H9 (cell line): ENCODE measurements at regions not wholly inside any gene's neighbourhood (a gene's known extent, or its start where the extent isn't known, plus 50 kb on each side); places are given as distances from the start of the nearest gene placed in this dataset.

ENCODE experiments used
- DNase-seq: peaks from one replicate; pipeline ENCODE4 v3.0.0-alpha.2; 2017
- H2AFZ ChIP-seq: one replicate; pipeline ENCODE4 v1.6.1; 2013; ENCODE audit warnings: mild to moderate bottlenecking, low read length, control low read depth, moderate library complexity
- H2AK5ac ChIP-seq: 2 replicates; pipeline ENCODE4 v1.6.1; 2013; ENCODE audit warnings: low read length, control low read depth, mixed read lengths; ENCODE audit not compliant: insufficient read length
- H2BK120ac ChIP-seq: one replicate; pipeline ENCODE4 v1.6.1; 2013; ENCODE audit warnings: low read depth, mild to moderate bottlenecking, low read length, control low read depth, inconsistent platforms; ENCODE audit not compliant: poor library complexity, severe bottlenecking
- H2BK12ac ChIP-seq: 2 replicates; pipeline ENCODE4 v1.6.1; 2013; ENCODE audit warnings: low read length, control low read depth, mixed read lengths, low read depth; ENCODE audit not compliant: insufficient read length
- H2BK15ac ChIP-seq: 2 replicates; pipeline ENCODE4 v1.6.1; 2013; ENCODE audit warnings: low read depth, low read length, control low read depth
- H2BK20ac ChIP-seq: one replicate; pipeline ENCODE4 v1.6.1; 2013; ENCODE audit warnings: low read depth, mild to moderate bottlenecking, low read length, control low read depth, inconsistent platforms; ENCODE audit not compliant: poor library complexity, severe bottlenecking
- H2BK5ac ChIP-seq: 2 replicates; pipeline ENCODE4 v1.6.1; 2013; ENCODE audit warnings: low read length, control low read depth, mixed read lengths; ENCODE audit not compliant: insufficient read length
- H3K14ac ChIP-seq: 2 replicates; pipeline ENCODE4 v1.6.1; 2013; ENCODE audit warnings: low read length, control low read depth; ENCODE audit not compliant: insufficient read depth
- H3K18ac ChIP-seq: 2 replicates; pipeline ENCODE4 v1.6.1; 2013; ENCODE audit warnings: low read depth, mild to moderate bottlenecking, mixed read lengths, low read length, control low read depth; ENCODE audit not compliant: insufficient read length
- H3K23ac ChIP-seq: 2 replicates; pipeline ENCODE4 v1.6.1; 2013; ENCODE audit warnings: low read length, control low read depth, mixed read lengths, low read depth; ENCODE audit not compliant: insufficient read length
- H3K23me2 ChIP-seq: 2 replicates; pipeline ENCODE4 v1.6.1; 2013; ENCODE audit warnings: low read depth, mild to moderate bottlenecking, mixed read lengths, low read length, control low read depth; ENCODE audit not compliant: insufficient read length, poor library complexity, severe bottlenecking
- H3K27ac ChIP-seq: 2 replicates; pipeline ENCODE4 v1.5.1; 2013; ENCODE audit warnings: low read length, control low read depth, mixed read lengths, low read depth; ENCODE audit not compliant: insufficient read length
- H3K27me3 ChIP-seq: 2 replicates; pipeline ENCODE4 v1.6.1; 2013; ENCODE audit warnings: low read length, control low read depth, inconsistent platforms; ENCODE audit not compliant: insufficient read depth
- H3K4ac ChIP-seq: 2 replicates; pipeline ENCODE4 v1.6.1; 2013; ENCODE audit warnings: low read depth, mild to moderate bottlenecking, control low read depth, inconsistent platforms, low read length, moderate library complexity
- H3K4me1 ChIP-seq: 2 replicates; pipeline ENCODE4 v1.6.1; 2013; ENCODE audit warnings: low read length, control low read depth, inconsistent platforms; ENCODE audit not compliant: insufficient read depth
- H3K4me2 ChIP-seq: 2 replicates; pipeline ENCODE4 v1.6.1; 2013; ENCODE audit warnings: low read length, control low read depth, mixed read lengths; ENCODE audit not compliant: insufficient read length, insufficient read depth
- H3K56ac ChIP-seq: 2 replicates; pipeline ENCODE4 v1.6.1; 2013; ENCODE audit warnings: low read depth, mild to moderate bottlenecking, mixed read lengths, low read length, control low read depth; ENCODE audit not compliant: insufficient read length
- H3K79me1 ChIP-seq: 2 replicates; pipeline ENCODE4 v1.6.1; 2013; ENCODE audit warnings: low read depth, mild to moderate bottlenecking, moderate library complexity, low read length, control low read depth, inconsistent platforms; ENCODE audit not compliant: insufficient read depth, poor library complexity, severe bottlenecking
- H3K79me2 ChIP-seq: 2 replicates; pipeline ENCODE4 v1.6.1; 2013; ENCODE audit warnings: low read length, control low read depth, inconsistent platforms; ENCODE audit not compliant: insufficient read depth
- H3K9ac ChIP-seq: 2 replicates; pipeline ENCODE4 v1.6.1; 2013; ENCODE audit warnings: low read length, control low read depth, mixed read lengths; ENCODE audit not compliant: insufficient read length; ENCODE audit errors: extremely low read depth
- H3K9me3 ChIP-seq: one replicate; pipeline ENCODE4 v1.6.1; 2013; ENCODE audit warnings: low read depth, low read length, inconsistent platforms; ENCODE audit not compliant: control insufficient read depth
- H3T11ph ChIP-seq: one replicate; pipeline ENCODE4 v1.6.1; 2013; ENCODE audit warnings: mild to moderate bottlenecking, low read length, control low read depth, inconsistent platforms
- H4K20me1 ChIP-seq: one replicate; pipeline ENCODE4 v1.6.1; 2013; ENCODE audit not compliant: control insufficient read depth, insufficient read length, insufficient read depth
- H4K5ac ChIP-seq: 2 replicates; pipeline ENCODE4 v1.6.1; 2013; ENCODE audit warnings: low read depth, mild to moderate bottlenecking, mixed read lengths, low read length, control low read depth; ENCODE audit not compliant: insufficient read length
- H4K8ac ChIP-seq: replicated peaks from 2 replicates; pipeline ENCODE4 v1.6.1; 2013; ENCODE audit warnings: low read length, control low read depth, mixed read lengths, low read depth; ENCODE audit not compliant: insufficient read length
- H4K91ac ChIP-seq: 2 replicates; pipeline ENCODE4 v1.6.1; 2013; ENCODE audit warnings: low read depth, mild to moderate bottlenecking, moderate library complexity, mixed read lengths, low read length, control low read depth; ENCODE audit not compliant: insufficient read length
- H3K27ac Mint-ChIP-seq, 3 experiments: 2 replicates in 2 of 3; 3 replicates in 1 of 3; pipeline ENCODE4 v1.8.0; 2020 to 2021; ENCODE audit warnings: mixed read lengths in 3 of 3, mild to moderate bottlenecking in 1 of 3, moderate library complexity in 1 of 3
- H3K27me3 Mint-ChIP-seq: 2 replicates; pipeline ENCODE4 v1.8.0; 2021; ENCODE audit warnings: low read depth, mild to moderate bottlenecking, moderate library complexity, mixed read lengths
- H3K36me3 Mint-ChIP-seq, 3 experiments: 2 replicates in 2 of 3; 3 replicates in 1 of 3; pipeline ENCODE4 v1.8.0; 2020 to 2021; ENCODE audit warnings: low read depth in 3 of 3, mixed read lengths in 3 of 3; ENCODE audit not compliant: insufficient read depth in 1 of 3
- H3K4me1 Mint-ChIP-seq, 2 experiments: 2 replicates each; pipeline ENCODE4 v1.8.0; 2020; ENCODE audit warnings: mixed read lengths in 2 of 2
- H3K4me3 Mint-ChIP-seq, 2 experiments: 2 replicates in 1 of 2; 3 replicates in 1 of 2; pipeline ENCODE4 v1.8.0; 2020 to 2021; ENCODE audit warnings: mild to moderate bottlenecking in 2 of 2, mixed read lengths in 2 of 2, moderate library complexity in 1 of 2
- H3K9me3 Mint-ChIP-seq, 2 experiments: 2 replicates in 1 of 2; 3 replicates in 1 of 2; pipeline ENCODE4 v1.8.0; 2020; ENCODE audit warnings: mild to moderate bottlenecking in 2 of 2, mixed read lengths in 2 of 2, moderate library complexity in 1 of 2
- CTCF ChIP-seq: fragments of 200-600 bp; sonication (generic); conservative IDR thresholded peaks from 3 replicates; pipeline ENCODE4 v1.8.0; 2021; ENCODE audit warnings: antibody characterized with exemption, mild to moderate bottlenecking
- WGBS: extraction: QIAGEN DNeasy Blood & Tissue Kit; methylation state at CpG from one replicate; pipeline ENCODE4 v1.1.7; 2013; ENCODE audit warnings: missing lambda C conversion rate, low lambda C conversion rate, mixed read lengths; ENCODE audit not compliant: insufficient read length; ENCODE audit errors: extremely low coverage; 5-methylcytosine and 5-hydroxymethylcytosine counted together

GRCh38 chr7:25831062-25831691, 320.8 kb upstream of the NFE2L3 start:
- Mint-ChIP-seq H3K4me3 (no peak overlapping the region), H3K27me3 (peaks cover 1% of the 10 kb centered on the region; the same call in 1 of the 2 replicates)
- no CpG with 5 or more reads among the region's 6 CpGs for WGBS

More at GRCh38 chr7:25831062-25831691, 320.8 kb upstream of the NFE2L3 start:
- Histone ChIP-seq H3K56ac (no peak overlapping the region), H3K27ac (no peak overlapping the region), H3K9me3 (no peaks in the 10 kb centered on the region), H3K14ac (no peak overlapping the region), H3K4me2 (no peak overlapping the region), H2BK120ac (no peak overlapping the region), H3K4ac (no peak overlapping the region), H2BK12ac (no peak overlapping the region), H3K4me1 (peaks cover 6% of the 10 kb centered on the region; the same call in 1 of the 2 replicates), H4K20me1 (no peaks in the 10 kb centered on the region), H4K8ac (no peak overlapping the region), H2BK15ac (no peak overlapping the region), H3K9ac (no peak overlapping the region), H3T11ph (no peak overlapping the region), H3K27me3 (no peaks in the 10 kb centered on the region), H2AFZ (no peak overlapping the region), H3K23me2 (no peaks in the 10 kb centered on the region), H2BK5ac (no peak overlapping the region), H3K79me1 (no peaks in the 10 kb centered on the region), H3K18ac (no peak overlapping the region), H2AK5ac (no peak overlapping the region), H4K91ac (no peak overlapping the region), H3K79me2 (no peaks in the 10 kb centered on the region), H4K5ac (no peak overlapping the region), H2BK20ac (no peak overlapping the region), H3K23ac (no peak overlapping the region)
- Mint-ChIP-seq H3K9me3 (peaks cover 0 to 3% of the 10 kb centered on the region in 2 experiments; a peak in 2 of 5 replicates), H3K4me1 (peaks cover 32 to 35% of the 10 kb centered on the region in 2 experiments), H3K36me3 (no peaks in the 10 kb centered on the region; a peak in 1 of 7 replicates), H3K27ac (peak overlapping the region in 1 of 3 experiments; percentile 25; a peak in 2 of 7 replicates)
- DNase-seq = no peak
- no peak for TF ChIP-seq CTCF
